ENCODE measurements at regions not wholly inside any gene's neighbourhood (a gene's known extent, or its start where the extent isn't known, plus 50 kb on each side); places are given as distances from the start of the nearest gene placed in this dataset.
A peak's percentile ranks its signal among the peaks of the same experiment; 100 is the strongest.

GRCh38 chr17:74080656-74081582, 122.6 kb upstream of the RPL38 start:
- DNase-seq (ENCODE audit: low read depth in 2 of 2), result no peak

GRCh38 chr17:74082886-74083285, 120.6 kb upstream of the RPL38 start:
- no peak for DNase-seq (ENCODE audit: low read depth in 2 of 2)

GRCh38 chr17:74083321-74083720, 120.2 kb upstream of the RPL38 start:
- DNase-seq (ENCODE audit: low read depth in 2 of 2), result no peak

DNA sequence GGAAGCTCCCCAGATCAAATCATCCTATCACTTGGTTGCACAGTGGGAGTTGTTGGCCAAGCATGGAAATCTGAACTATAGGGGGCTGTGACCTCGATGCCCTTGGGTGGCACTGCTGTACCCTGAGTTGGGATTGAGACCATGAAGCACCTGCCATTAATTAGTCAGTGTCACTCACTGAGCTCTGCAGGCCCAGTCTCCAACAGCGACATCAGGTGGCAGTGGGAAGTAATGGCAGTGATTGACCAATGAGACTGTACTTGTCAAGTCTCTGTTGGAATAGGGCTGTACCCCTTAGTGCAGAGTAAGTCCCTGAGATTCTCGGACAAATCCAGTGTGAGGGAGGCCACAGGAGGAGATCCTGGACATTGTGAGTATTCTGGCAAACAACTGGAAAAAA, 118.0 kb upstream of the RPL38 start:
- DNase-seq (ENCODE audit: low read depth in 2 of 2), result no peak

GRCh38 chr17:74087002-74087585, 116.4 kb upstream of the RPL38 start:
- no peak for DNase-seq (ENCODE audit: low read depth in 2 of 2)

DNA sequence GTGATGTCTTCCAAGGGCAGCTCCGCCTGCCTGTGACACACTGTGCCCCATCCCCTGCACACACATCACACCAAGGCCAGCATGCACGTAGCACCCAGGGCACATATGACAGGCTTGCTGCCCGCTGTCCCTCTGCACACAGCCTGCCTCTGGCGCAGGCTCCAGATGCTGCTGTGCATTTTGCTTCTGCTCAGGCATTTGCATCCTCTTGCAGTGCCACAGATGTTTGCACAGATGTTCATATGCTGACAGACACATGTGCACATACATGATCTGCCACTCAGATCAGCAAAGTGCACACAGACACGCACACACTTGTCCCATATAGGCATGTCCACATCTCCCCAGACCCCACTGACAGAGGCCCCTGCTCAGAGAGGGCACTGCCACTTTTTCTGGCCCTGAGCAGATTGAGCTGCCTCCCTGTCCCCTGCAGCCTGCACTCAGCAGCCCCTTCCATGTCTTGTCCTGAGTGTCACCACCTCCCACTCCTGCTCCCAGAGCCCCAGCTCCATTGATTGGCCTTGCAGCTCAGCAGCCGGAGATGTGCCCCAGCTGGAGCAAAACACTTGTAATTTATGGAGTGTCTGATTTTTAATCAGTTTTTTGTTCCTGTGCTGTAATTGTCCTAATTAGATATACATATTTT, 115.1 kb upstream of the RPL38 start:
- DNase-seq (ENCODE audit: low read depth in 2 of 2), result no peak

DNA sequence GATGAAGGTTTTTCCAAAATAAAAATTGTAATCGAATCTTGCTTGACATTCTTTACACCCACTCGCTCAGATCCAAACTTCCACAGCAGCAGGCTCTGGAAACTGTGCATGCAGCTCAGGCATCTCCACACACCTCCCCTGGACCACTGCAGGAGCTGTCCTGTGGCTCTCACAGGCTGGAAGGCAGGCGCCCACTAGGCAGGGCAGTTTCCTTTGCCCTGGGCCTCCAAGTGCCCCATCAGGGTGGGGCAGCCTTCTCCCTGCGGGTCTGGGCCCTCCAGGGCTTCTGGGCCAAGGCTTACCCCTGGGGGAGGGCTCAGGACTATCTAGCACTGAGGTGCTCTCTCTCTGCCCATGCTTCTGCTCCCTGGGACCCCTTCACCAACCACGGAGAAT, 114.5 kb upstream of the RPL38 start:
- no peak for DNase-seq (ENCODE audit: low read depth in 2 of 2)

DNA sequence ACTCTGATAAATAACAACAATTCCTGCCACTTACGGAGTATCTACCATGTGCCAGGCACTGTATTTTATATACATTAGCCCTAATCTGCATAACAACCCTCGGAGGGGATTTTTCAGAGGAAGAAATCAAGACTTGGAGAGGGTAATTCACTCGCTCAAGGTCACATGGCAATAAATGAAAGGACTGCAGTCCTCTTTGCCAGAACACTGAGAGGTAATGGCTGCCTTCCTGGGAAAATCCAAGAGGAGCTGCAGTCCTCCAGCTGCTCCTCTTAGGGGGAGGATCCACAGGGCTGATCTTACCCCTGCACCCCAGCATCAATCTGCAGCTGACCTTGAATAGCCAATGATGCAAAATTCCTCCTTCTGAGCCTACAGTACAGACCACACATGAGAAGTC, 114.1 kb upstream of the RPL38 start:
- DNase-seq (ENCODE audit: low read depth in 2 of 2), result no peak

GRCh38 chr17:74089869-74090464, 113.5 kb upstream of the RPL38 start:
- DNase-seq (ENCODE audit: low read depth in 2 of 2), result peak in 1 of 2 donors; percentile 5

DNA sequence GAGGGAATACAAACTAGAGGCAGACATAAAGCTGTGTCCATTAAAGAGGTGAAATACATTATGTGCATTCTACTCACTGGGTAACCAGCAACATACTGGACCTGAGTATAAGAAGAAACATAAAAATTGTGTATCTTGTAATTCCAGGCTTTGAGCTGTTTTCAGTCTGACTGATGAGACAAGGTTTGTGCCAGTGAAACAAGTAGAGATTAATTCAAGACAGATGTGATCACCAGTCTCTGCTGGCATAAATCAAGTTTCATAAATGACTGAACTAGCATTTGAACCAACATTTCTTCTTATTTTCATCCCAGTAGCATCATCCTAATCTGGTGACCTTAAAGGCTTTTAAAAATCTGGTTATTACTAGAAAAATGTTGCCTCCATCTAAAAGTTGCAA, 108.8 kb upstream of the RPL38 start:
- DNase-seq (ENCODE audit: low read depth in 2 of 2), result no peak

- DNase-seq (ENCODE audit: low read depth in 2 of 2), result no peak
Observed at GRCh38 chr17:74096456-74096855, 107.0 kb upstream of the RPL38 start.

- DNase-seq (ENCODE audit: low read depth in 2 of 2), result no peak
Observed at GRCh38 chr17:74097450-74098135, 105.9 kb upstream of the RPL38 start.

DNA sequence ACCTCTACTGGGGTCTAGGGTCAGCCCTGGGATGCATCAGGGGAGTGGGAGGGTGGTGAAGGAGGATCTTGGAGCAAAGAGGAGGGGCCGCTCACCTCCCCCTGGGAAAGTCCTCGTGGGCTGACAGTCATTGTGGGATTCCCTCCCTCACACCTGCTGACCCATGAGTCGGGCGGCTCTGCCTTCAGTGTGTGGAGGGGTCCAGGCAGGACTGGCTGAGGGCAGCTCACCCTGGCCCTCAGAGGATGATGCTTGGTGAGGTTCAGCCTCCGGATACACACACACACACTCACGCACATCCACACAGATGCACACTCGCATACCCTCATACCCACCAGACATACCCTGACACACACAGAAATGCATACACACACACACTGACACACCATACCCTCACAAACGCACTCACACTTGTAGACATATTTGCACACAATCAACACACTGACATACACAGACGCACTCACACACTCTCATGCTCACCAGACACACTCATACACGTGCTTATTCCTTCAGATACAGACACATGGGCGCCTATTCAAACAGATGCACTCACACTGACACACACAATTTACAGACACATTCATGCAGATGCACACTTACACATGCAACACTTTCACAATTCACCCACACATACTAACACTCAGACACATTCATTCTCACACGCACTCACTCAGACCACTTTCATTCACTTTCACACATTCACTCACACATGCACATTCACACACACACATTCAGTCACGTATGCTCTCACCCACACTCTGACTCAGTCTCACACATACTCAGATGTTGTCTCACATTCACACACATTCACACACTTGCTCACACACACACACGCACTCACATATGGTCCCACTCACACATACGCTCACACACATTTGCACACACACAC, 105.1 kb upstream of the RPL38 start:
- DNase-seq (ENCODE audit: low read depth in 2 of 2), result no peak

DNA sequence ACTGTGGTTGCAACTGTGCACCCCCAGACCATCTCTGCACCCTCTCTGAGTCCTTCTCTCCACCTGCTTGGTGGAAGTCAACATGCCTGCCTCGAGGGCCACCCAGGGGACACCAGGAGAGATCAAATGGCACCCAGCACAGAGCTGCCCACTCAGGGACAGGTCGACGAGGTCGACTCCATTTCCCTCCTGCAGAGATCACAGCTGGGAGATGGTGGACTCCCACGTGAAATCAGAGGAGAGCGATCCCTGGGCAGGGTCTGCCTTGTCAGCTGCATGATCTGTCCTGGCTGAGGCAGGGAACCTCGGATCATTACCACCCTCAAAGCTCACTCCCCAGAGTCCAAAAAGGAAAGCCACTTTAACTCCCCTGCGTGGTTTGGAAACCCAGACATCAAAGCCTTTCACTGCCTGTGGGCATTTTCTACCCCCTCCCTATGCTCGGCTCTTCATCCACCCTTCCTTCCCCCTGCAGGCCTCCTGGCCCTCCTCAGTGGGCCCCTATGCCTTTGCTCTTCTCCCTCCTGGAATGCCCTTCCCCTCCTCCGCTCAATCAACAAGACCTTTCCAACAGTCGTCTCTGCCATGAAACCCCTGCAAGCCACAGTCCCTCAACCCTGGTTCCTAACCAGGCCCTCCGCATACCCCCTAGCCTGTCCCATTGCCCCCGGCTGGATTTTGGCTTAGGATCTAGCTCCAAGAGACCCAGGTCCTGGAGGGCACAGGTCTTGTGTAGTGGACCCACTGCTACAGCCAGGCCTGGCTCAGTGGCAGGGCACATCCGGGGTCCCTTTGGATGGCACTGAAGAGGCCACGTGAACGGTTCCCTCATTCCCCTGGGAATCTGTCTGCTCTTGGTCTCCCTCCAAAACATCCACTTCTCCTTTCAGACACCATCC, 103.8 kb upstream of the RPL38 start:
- DNase-seq (ENCODE audit: low read depth in 2 of 2), result no peak

- no peak for DNase-seq (ENCODE audit: low read depth in 2 of 2)
Observed at GRCh38 chr17:74104921-74105320, 98.6 kb upstream of the RPL38 start.

- DNase-seq (ENCODE audit: low read depth in 2 of 2), result no peak
Observed at GRCh38 chr17:74107107-74107506, 96.4 kb upstream of the RPL38 start.

DNA sequence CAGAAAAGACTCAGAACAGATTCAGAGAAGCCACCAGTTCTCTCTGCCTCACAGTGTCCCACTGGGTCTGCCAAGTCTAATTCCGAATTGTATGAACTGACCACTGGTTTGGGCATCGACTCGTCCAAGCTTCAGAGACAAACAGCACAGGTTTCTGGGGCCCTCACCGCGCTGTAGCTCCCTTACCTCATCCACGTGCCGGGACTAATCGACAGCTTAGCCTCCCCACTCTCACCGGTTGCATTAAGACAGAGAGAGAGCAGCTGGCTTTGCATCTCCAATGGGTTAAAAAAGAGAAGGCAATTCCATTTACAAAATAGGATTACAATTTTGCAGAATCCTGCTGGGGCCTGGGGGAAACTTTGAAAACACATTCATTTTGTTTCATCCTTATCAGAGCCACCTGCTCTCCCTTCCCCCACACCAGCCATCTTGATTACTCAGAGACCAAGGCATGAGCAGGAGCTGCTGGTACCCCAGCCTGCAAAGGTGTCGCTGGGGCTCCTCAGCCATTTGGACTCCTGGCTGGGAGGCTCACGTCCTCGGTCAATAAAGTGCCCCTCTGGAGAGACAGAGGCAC, 95.3 kb upstream of the RPL38 start:
- DNase-seq (ENCODE audit: low read depth in 2 of 2), result no peak

- DNase-seq (ENCODE audit: low read depth in 2 of 2), result no peak
Observed at GRCh38 chr17:74110467-74110866, 93.0 kb upstream of the RPL38 start.

- no peak for DNase-seq (ENCODE audit: low read depth in 2 of 2)
Observed at GRCh38 chr17:74113326-74113725, 90.2 kb upstream of the RPL38 start.
